Heart left ventricle (tissue), 16 donors: ENCODE measurements at regions not wholly inside any gene's neighbourhood (a gene's known extent, or its start where the extent isn't known, plus 50 kb on each side); places are given as distances from the start of the nearest gene placed in this dataset.

Experiments used
- ATAC-seq, 4 donors: fragments of 200-7000 bp; cut with Tn5 transposase; one replicate each; pipeline ENCODE4 v1.9.1; 2020 to 2022; ENCODE audit warnings: moderate library complexity in 4 of 4, mild to moderate bottlenecking in 3 of 4, moderate number of reproducible peaks in 1 of 4
- DNase-seq, 5 donors: peaks; one replicate each; pipeline ENCODE4 v3.0.0-alpha.2; 2020
- H3K27ac ChIP-seq, 12 donors: fragments of 200-600 bp; sonication (generic) in 4 of 12; one replicate each; pipeline versions ENCODE4 v1.5.0 to v1.8.0; 2016 to 2022; ENCODE audit warnings: mild to moderate bottlenecking in 2 of 12
- H3K27me3 ChIP-seq, 9 donors: fragments of 200-600 bp; sonication (generic) in 2 of 9; one replicate each; pipeline versions ENCODE4 v1.5.1 to v1.8.0; 2016 to 2022; ENCODE audit warnings: mild to moderate bottlenecking in 3 of 9
- H3K36me3 ChIP-seq, 9 donors: fragments of 200-600 bp; sonication (generic) in 2 of 9; one replicate each; pipeline versions ENCODE4 v1.5.0 to v1.8.0; 2018 to 2022; ENCODE audit warnings: mild to moderate bottlenecking in 2 of 9
- H3K4me1 ChIP-seq, 12 donors: fragments of 200-600 bp; sonication (generic) in 4 of 12; one replicate each; pipeline versions ENCODE4 v1.5.0 to v1.8.0; 2016 to 2022; ENCODE audit warnings: mild to moderate bottlenecking in 3 of 12
- H3K4me3 ChIP-seq, 12 donors: fragments of 200-600 bp; sonication (generic) in 4 of 12; one replicate each; pipeline versions ENCODE4 v1.5.0 to v1.8.0; 2017 to 2022; ENCODE audit warnings: mild to moderate bottlenecking in 9 of 12, moderate library complexity in 4 of 12
- H3K9me3 ChIP-seq, 12 donors: fragments of 200-600 bp; sonication (generic) in 4 of 12; one replicate each; pipeline versions ENCODE4 v1.5.0 to v1.8.0; 2016 to 2022; ENCODE audit warnings: mild to moderate bottlenecking in 1 of 12
- POLR2A ChIP-seq, 2 donors: fragments of 450-650 bp; IDR thresholded peaks; one replicate each; pipeline ENCODE4 v1.6.1; 2017; ENCODE audit warnings: antibody characterized with exemption in 2 of 2, mild to moderate bottlenecking in 2 of 2, moderate library complexity in 2 of 2
- WGBS, 4 donors: extraction: QIAGEN DNeasy Blood & Tissue Kit in 2 of 4; methylation state at CpG; one replicate each; pipeline versions ENCODE4 v1.1.5 to v1.1.7; 2013 to 2018; 5-methylcytosine and 5-hydroxymethylcytosine counted together
- intact Hi-C, 10 donors: fragments of 100-400 bp; cut with DNase I; formaldehyde crosslinking; loops; one replicate each; pipeline versions ENCODE4 v1.11.1 to v1.14.2; 2022
- TF ChIP-seq, protein P1 (sequence below), 12 donors: fragments of 200-600 bp; sonication (generic) in 4 of 12; IDR thresholded peaks; one replicate each; pipeline versions ENCODE4 v1.5.0 to v1.8.0; 2018 to 2022; ENCODE audit warnings: antibody characterized with exemption in 12 of 12, mild to moderate bottlenecking in 5 of 12
- donor health status: ischemic (EF 13 %, LVEDD 7.1; RV severe dilation, severe dysfunction).
- donor health status: healthy with polysubstance abuse.
- donor health status: DM: no; HTN: yes; CAD: no.
- donor health status: DM: no; HTN: no; CAD: no.
- donor health status: ischemic (EF 25% LVEDD 6.9; RV normal size, moderate dysfunction).
- donor health status: ischemic (EF 25% LVEDD 5.7; RV mildly dilated, moderate dysfunction).
- donor health status: healthy.
- donor health status: DM: yes; HTN: yes; CAD: no.
- donor health status: ischemic (EF 35%, LVEDD 5.7; RV mildly dilated, moderate dysfunction).
- donor health status: nonischemic (EF 11% LVEDD 7.7; RV severe dilation, severe dysfunction).
- donor health status: DM: yes; HTN: yes; CAD: no.
- donor health status: PGD.
- donor health status: ischemic (EF 29% LVEDD 5.4; RV normal size, mild dysfunction).
- donor health status: nonischemic (EF 23%, LVEDD 6.1; RV moderate dilation, normal function).

DNA sequence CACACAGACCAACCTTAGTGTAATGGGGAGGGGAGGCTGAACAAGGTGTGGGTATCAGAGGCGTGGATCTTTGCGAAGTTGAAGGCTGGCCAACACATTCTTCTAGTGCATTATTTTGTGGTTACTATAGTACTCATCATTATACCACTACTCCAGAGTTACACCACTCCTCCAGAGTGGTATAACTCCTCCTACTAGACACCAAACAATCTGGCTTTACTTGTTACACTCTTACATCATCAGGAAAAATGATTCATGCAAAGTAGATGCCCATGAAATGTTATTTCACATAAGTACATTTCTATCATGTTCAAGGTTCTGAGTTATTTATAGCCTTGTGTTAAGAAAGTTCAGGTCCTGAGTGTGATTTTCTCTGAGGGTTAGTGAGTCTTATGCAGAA lies 443.1 kb upstream of the OPRM1 start:
- no peaks in the 10 kb centered on the region for H3K4me1 ChIP-seq
- H3K4me3 ChIP-seq: no peak overlapping the region
- no peak overlapping the region for H3K27ac ChIP-seq
- intact Hi-C loops: no loop called here
- H3K36me3 ChIP-seq: no peaks in the 10 kb centered on the region
- ATAC-seq (no peak), DNase-seq (no peak)
- TF ChIP-seq POLR2A (IDR thresholded peaks at IDR 0.05): no peak
- TF ChIP-seq, protein P1, sequence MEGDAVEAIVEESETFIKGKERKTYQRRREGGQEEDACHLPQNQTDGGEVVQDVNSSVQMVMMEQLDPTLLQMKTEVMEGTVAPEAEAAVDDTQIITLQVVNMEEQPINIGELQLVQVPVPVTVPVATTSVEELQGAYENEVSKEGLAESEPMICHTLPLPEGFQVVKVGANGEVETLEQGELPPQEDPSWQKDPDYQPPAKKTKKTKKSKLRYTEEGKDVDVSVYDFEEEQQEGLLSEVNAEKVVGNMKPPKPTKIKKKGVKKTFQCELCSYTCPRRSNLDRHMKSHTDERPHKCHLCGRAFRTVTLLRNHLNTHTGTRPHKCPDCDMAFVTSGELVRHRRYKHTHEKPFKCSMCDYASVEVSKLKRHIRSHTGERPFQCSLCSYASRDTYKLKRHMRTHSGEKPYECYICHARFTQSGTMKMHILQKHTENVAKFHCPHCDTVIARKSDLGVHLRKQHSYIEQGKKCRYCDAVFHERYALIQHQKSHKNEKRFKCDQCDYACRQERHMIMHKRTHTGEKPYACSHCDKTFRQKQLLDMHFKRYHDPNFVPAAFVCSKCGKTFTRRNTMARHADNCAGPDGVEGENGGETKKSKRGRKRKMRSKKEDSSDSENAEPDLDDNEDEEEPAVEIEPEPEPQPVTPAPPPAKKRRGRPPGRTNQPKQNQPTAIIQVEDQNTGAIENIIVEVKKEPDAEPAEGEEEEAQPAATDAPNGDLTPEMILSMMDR (IDR thresholded peaks at IDR 0.05): no peak
- 82 to 98% (median 95%) methylated on average over 2 of the region's 2 CpGs for WGBS, 4 donors
- no peaks in the 10 kb centered on the region for H3K27me3 ChIP-seq
- H3K9me3 ChIP-seq: no peaks in the 10 kb centered on the region

- H3K4me3 ChIP-seq: no peak overlapping the region
- H3K36me3 ChIP-seq: no peaks in the 10 kb centered on the region
- DNase-seq (no peak), ATAC-seq (no peak)
- H3K9me3 ChIP-seq: no peaks in the 10 kb centered on the region
- WGBS, 4 donors: 0 to 64% (median 61%) methylated on average over 1 of the region's 1 CpG
- H3K4me1 ChIP-seq: no peaks in the 10 kb centered on the region
- no peak overlapping the region for H3K27ac ChIP-seq
- no peaks in the 10 kb centered on the region for H3K27me3 ChIP-seq
- no peak for TF ChIP-seq POLR2A (IDR thresholded peaks at IDR 0.05)
- TF ChIP-seq, protein P1 (IDR thresholded peaks at IDR 0.05): no peak
- intact Hi-C loops: no loop called here
Measured at GRCh38 chr6:153594871-153595270, 444.2 kb upstream of the OPRM1 start.

- H3K36me3 ChIP-seq: no peaks in the 10 kb centered on the region
- H3K4me3 ChIP-seq: no peak overlapping the region
- intact Hi-C loops: no loop called here
- H3K27me3 ChIP-seq: no peaks in the 10 kb centered on the region
- TF ChIP-seq, protein P1 (IDR thresholded peaks at IDR 0.05): no peak
- TF ChIP-seq POLR2A (IDR thresholded peaks at IDR 0.05): no peak
- H3K4me1 ChIP-seq: no peaks in the 10 kb centered on the region
- ATAC-seq: no peak
- DNase-seq: no peak
- no peaks in the 10 kb centered on the region for H3K9me3 ChIP-seq
- no peak overlapping the region for H3K27ac ChIP-seq
Measured at GRCh38 chr6:153591159-153591558, 447.9 kb upstream of the OPRM1 start.

- H3K9me3 ChIP-seq: no peaks in the 10 kb centered on the region
- DNase-seq (no peak), ATAC-seq (no peak)
- intact Hi-C loops: no loop called here
- TF ChIP-seq POLR2A (IDR thresholded peaks at IDR 0.05): no peak
- TF ChIP-seq, protein P1 (IDR thresholded peaks at IDR 0.05): no peak
- H3K4me1 ChIP-seq: no peaks in the 10 kb centered on the region
- H3K36me3 ChIP-seq: no peaks in the 10 kb centered on the region
- H3K27ac ChIP-seq: no peak overlapping the region
- H3K27me3 ChIP-seq: no peaks in the 10 kb centered on the region
- H3K4me3 ChIP-seq: no peak overlapping the region
Measured at GRCh38 chr6:153590411-153590810, 448.6 kb upstream of the OPRM1 start.
